ENCODE measurements at regions not wholly inside any gene's neighbourhood (a gene's known extent, or its start where the extent isn't known, plus 50 kb on each side); places are given as distances from the start of the nearest gene placed in this dataset.
"Not testable (repeated sequence)": the region's sequence is repeated elsewhere in the genome, so short reads cannot be mapped to it uniquely, and the experiment has no call there.

- DNase-seq (ENCODE audit: low read depth in 2 of 2), result no peak
Observed at GRCh38 chr2:59266453-59266852, 1025.3 kb upstream of the FANCL start.

- no peak for DNase-seq (ENCODE audit: low read depth in 2 of 2)
Observed at GRCh38 chr2:59259913-59260312, 1018.8 kb upstream of the FANCL start.

DNA sequence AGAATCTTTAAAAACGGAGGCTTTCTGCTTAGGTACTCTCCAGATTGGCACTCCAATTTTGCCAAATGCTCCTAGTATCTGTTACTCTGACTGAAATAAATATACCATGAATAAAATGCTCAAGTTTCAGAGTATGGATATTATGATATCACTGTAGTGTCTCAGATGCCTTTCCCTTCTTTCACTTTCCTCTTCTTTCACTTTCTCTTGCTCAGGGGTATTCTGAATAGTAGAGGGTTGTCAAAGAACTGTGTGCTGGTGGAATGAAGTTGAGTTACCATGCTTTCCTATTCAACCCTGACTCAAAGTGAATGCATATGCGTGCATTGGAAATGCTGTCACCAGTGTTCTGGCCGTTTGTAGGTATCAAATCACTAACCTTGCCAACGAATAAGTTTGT, 1015.2 kb upstream of the FANCL start:
- DNase-seq (ENCODE audit: low read depth in 2 of 2), result no peak

GRCh38 chr2:59254279-59254678, 1013.2 kb upstream of the FANCL start:
- no peak for DNase-seq (ENCODE audit: low read depth in 2 of 2)

GRCh38 chr2:59250307-59250677, 1009.2 kb upstream of the FANCL start:
- no peak for DNase-seq (ENCODE audit: low read depth in 2 of 2)

DNA sequence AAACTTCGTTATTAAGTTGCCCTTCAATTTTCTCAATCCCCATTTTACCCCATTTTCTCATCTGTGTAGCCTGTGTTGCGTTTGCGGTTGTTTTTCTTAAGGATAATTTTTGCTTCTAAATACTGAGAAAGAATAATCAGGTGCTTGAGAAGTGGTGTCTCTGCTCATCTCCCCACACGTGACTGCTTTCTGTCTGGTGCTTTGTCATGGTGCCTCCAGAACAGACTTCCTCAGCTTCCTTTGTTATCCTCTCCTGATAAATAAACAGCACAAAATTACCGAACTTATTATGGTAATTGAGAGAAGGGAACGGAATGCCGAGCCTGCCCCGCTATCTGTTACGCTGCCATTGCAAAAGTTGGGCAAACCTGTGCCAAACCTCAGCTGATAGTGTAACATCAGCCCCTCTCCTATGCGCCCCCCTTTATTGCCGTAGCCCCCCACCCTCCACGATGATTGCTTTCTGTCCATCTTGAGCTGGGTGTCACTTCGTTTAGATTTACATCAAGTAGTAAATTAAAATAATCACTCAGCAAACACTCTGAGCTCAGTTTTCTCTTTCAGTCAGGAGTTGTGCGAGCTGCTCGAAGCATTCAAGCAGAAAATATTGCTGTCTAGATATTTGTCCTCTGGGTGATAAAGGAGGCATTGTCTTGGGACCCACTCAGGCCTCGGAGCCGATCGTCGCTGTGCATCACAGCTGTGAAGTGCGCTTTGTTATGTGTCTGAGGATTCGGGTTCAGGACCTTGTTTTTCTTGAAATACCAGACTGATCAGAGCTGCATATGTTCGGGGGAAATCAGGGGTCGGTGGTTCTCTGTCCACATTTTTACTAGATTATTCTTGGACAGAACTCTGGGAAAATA, 1008.5 kb upstream of the FANCL start:
- no peak for DNase-seq (ENCODE audit: low read depth in 2 of 2)

DNA sequence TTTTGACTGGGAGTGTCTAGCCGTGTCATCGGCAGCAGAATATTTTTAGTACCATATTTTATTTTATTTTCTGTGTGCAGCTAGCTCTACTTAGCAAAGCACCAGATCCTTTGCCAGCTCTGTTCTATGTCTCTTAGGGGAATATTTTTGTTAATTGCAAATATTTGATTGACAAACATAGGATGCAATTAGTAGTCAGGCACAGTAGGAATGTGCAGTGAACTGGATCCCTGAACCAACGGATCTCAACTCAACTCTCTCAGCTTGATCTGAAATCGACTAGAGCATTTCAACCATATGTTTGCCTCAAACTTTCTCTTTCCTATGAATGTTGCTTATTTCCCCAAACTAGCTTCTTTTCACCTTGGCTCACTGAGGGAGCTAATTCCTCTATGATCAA, 998.0 kb upstream of the FANCL start:
- DNase-seq (ENCODE audit: low read depth in 2 of 2), result no peak

DNA sequence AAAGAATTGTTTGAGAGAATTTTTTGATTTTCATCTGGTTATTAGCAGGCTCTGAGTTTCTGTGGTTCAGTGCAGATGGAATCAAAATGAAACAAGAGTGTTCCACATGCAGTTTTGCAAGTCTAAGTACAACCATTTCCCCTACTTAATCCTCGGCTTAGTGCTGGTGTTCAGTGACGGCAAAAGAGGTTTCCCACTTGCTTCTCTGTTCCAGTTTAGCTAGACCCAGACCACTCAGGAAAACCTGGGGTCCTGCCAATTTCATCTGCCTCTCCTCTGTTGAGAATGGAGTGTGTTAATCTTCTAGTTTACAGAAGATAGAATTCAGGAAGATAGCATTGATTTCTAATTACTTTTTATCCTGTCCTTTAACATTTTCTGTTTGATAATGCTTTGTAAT, 996.2 kb upstream of the FANCL start:
- DNase-seq (ENCODE audit: low read depth in 2 of 2), result no peak

GRCh38 chr2:59236723-59237122, 995.6 kb upstream of the FANCL start:
- DNase-seq (ENCODE audit: low read depth in 2 of 2), result no peak

GRCh38 chr2:59233920-59234319, 992.8 kb upstream of the FANCL start:
- no peak for DNase-seq (ENCODE audit: low read depth in 2 of 2)

GRCh38 chr2:59233448-59233847, 992.3 kb upstream of the FANCL start:
- DNase-seq (ENCODE audit: low read depth in 2 of 2), result no peak

- no peak for DNase-seq (ENCODE audit: low read depth in 2 of 2)
Observed at GRCh38 chr2:59232394-59233165, 991.5 kb upstream of the FANCL start.

- DNase-seq (ENCODE audit: low read depth in 2 of 2), result not testable (repeated sequence)
Observed at GRCh38 chr2:59226362-59226761, 985.2 kb upstream of the FANCL start.

- no peak for DNase-seq (ENCODE audit: low read depth in 2 of 2)
Observed at GRCh38 chr2:59223742-59224141, 982.6 kb upstream of the FANCL start.

- no peak for DNase-seq (ENCODE audit: low read depth in 2 of 2)
Observed at GRCh38 chr2:59217360-59217759, 976.2 kb upstream of the FANCL start.

DNA sequence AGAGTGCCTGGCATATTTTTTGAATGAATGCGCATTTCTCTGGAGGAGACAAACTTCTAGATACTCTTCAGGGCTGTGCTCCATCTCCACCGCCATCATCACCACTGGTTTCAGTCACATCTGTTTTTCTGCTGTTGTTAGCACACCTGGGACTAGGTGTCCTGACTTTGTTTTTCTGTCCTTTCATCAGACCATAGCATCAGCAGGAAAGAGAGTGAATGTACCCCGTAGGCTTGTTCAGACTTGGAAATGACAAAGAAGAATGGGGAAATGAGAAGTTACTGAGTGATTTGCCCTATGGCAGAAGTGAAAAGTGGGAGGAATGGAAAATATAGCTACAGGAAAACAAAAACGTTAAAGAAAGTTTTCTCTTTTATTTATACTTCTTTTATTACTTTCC, 965.2 kb upstream of the FANCL start:
- no peak for DNase-seq (ENCODE audit: low read depth in 2 of 2)

- DNase-seq (ENCODE audit: low read depth in 2 of 2), result no peak
Observed at GRCh38 chr2:59204040-59204439, 962.9 kb upstream of the FANCL start.

GRCh38 chr2:59196491-59196890, 955.4 kb upstream of the FANCL start:
- no peak for DNase-seq (ENCODE audit: low read depth in 2 of 2)

DNA sequence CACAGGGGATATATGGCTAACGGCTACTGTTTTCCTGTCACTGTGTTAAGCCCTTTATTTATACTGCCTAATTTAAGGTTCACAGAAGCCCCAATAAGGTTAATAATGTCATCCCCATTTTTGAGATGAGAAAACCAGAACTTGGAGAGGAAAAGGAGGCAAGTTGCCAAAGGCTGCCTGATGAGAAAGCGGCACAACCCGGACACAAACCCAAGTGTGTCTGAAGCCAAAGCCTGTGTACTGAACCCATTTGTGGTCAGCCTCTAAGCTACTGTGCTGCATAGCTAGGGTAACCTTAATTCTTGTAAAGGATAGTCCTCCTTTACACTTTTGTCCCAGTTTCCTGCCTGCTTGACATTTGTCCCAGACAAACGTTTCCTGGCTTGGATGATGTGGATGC, 954.7 kb upstream of the FANCL start:
- DNase-seq (ENCODE audit: low read depth in 2 of 2), result no peak

- no peak for DNase-seq (ENCODE audit: low read depth in 2 of 2)
Observed at GRCh38 chr2:59191781-59192180, 950.7 kb upstream of the FANCL start.

GRCh38 chr2:59190518-59190917, 949.4 kb upstream of the FANCL start:
- no peak for DNase-seq (ENCODE audit: low read depth in 2 of 2)

DNA sequence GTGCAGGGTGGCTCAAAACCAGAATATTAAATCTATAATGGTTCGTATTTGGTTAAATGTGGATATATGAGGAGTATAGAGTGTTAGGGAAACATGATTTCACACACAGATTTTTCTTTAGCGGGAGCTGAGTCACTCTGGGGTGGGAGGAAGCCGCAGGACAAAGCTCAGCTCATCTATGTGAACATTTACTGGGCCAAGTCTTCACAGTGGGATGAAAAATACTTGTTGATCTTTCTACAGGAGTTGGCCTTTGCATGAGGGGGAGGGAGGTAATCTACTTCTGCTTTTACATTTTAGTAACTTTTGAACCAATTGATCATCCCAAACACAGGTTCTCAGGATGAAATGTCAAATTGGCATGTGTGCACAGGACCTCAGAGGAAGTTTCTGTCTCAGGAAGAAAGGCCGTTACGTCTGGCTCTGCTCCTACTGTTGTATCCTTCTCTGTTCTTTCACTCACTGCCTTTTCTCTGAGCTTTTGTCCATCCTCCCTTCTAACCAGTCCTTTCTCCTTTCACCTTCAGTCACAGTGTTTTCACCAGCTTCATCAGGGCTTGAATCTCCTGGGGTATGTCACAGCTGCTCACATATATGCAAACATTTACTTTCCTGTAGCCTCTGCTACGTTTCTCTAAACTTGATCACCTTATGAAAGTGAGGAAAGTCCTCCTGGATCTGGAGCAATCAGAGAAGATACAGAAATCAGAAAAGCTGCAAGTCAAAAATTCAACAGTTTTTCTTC, 943.3 kb upstream of the FANCL start:
- no peak for DNase-seq (ENCODE audit: low read depth in 2 of 2)

DNA sequence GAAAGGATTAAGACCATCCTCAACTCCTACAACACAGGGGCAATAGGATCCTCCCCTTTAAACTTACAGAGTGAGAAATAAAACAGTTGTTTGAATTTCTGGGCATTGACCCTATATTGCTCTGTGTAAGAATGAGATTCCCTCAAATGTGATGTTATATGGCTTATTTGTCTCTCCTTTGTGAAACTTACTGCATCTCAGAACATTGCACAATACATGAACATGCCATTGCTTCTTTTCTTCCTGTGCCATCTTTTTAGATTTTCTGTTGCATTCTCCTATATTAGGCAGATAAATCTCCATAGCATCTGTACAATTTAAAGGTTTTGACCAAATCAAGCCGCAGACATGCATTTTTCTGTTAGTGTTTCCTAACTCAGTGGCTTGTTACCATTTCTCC, 941.9 kb upstream of the FANCL start:
- DNase-seq (ENCODE audit: low read depth in 2 of 2), result no peak

All from stimulated activated CD8-positive, alpha-beta memory T cell treated with anti-CD3 and anti-CD28 coated beads, Interleukin-15, amount 100 ng/mL, for 48 hours (primary cell).